Trophoblast cell (in vitro differentiated cells and primary cell): ENCODE measurements at regions not wholly inside any gene's neighbourhood (a gene's known extent, or its start where the extent isn't known, plus 50 kb on each side); places are given as distances from the start of the nearest gene placed in this dataset.

ENCODE experiments used
- DNase-seq, 2 donors: peaks; one replicate each; pipeline ENCODE4 v3.0.0-alpha.2; 2016
- H2AFZ ChIP-seq: 2 replicates; pipeline ENCODE4 v1.6.1; 2013; ENCODE audit warnings: low read length, moderate library complexity, mild to moderate bottlenecking; ENCODE audit not compliant: insufficient read depth, poor library complexity
- H2AK5ac ChIP-seq: 2 replicates; pipeline ENCODE4 v1.6.1; 2013; ENCODE audit warnings: mild to moderate bottlenecking, low read length
- H2BK120ac ChIP-seq: 2 replicates; pipeline ENCODE4 v1.6.1; 2013; ENCODE audit warnings: low read length, mild to moderate bottlenecking, moderate library complexity; ENCODE audit not compliant: insufficient read depth, poor library complexity
- H2BK12ac ChIP-seq: 2 replicates; pipeline ENCODE4 v1.6.1; 2013; ENCODE audit warnings: mild to moderate bottlenecking, low read length, moderate library complexity
- H2BK5ac ChIP-seq: 2 replicates; pipeline ENCODE4 v1.6.1; 2013; ENCODE audit warnings: low read length, low read depth, moderate library complexity, mild to moderate bottlenecking; ENCODE audit not compliant: poor library complexity
- H3K14ac ChIP-seq: 2 replicates; pipeline ENCODE4 v1.6.1; 2013; ENCODE audit warnings: mild to moderate bottlenecking, low read length
- H3K18ac ChIP-seq: 2 replicates; pipeline ENCODE4 v1.6.1; 2013; ENCODE audit warnings: mild to moderate bottlenecking, low read length
- H3K23ac ChIP-seq: 2 replicates; pipeline ENCODE4 v1.6.1; 2013; ENCODE audit warnings: low read length
- H3K27ac ChIP-seq: 2 replicates; pipeline ENCODE4 v1.5.1; 2013; ENCODE audit warnings: low read depth, mild to moderate bottlenecking, inconsistent platforms, low read length, moderate library complexity
- H3K27me3 ChIP-seq: 2 replicates; pipeline ENCODE4 v1.6.1; 2013; ENCODE audit warnings: inconsistent platforms, mild to moderate bottlenecking, low read length, moderate library complexity; ENCODE audit not compliant: insufficient read depth
- H3K36me3 ChIP-seq, 2 experiments: 1 replicate in 1 of 2; 2 replicates in 1 of 2; pipeline ENCODE4 v1.6.1; 2013; ENCODE audit warnings: low read length in 2 of 2, mild to moderate bottlenecking in 2 of 2, moderate library complexity in 1 of 2; ENCODE audit not compliant: insufficient read depth in 2 of 2, control insufficient read depth in 1 of 2
- H3K4ac ChIP-seq: 2 replicates; pipeline ENCODE4 v1.6.1; 2013; ENCODE audit warnings: low read depth, mild to moderate bottlenecking, low read length, moderate library complexity
- H3K4me1 ChIP-seq, 2 experiments: 1 replicate in 1 of 2; 2 replicates in 1 of 2; pipeline ENCODE4 v1.6.1; 2013; ENCODE audit warnings: low read length in 2 of 2, mild to moderate bottlenecking in 2 of 2, moderate library complexity in 1 of 2; ENCODE audit not compliant: insufficient read depth in 2 of 2, control insufficient read depth in 1 of 2
- H3K4me2 ChIP-seq: 2 replicates; pipeline ENCODE4 v1.6.1; 2013; ENCODE audit warnings: inconsistent platforms, mild to moderate bottlenecking, low read length, moderate library complexity
- H3K4me3 ChIP-seq: 2 replicates; pipeline ENCODE4 v1.5.1; 2013; ENCODE audit warnings: mild to moderate bottlenecking, low read depth, low read length, inconsistent platforms
- H3K79me1 ChIP-seq: one replicate; pipeline ENCODE4 v1.6.1; 2013; ENCODE audit warnings: low read length
- H3K79me2 ChIP-seq: 2 replicates; pipeline ENCODE4 v1.6.1; 2013; ENCODE audit warnings: low read length, mild to moderate bottlenecking; ENCODE audit not compliant: control insufficient read depth, insufficient read depth, poor library complexity
- H3K9ac ChIP-seq: 2 replicates; pipeline ENCODE4 v1.6.1; 2013; ENCODE audit warnings: mild to moderate bottlenecking, low read length
- H3K9me3 ChIP-seq: 2 replicates; pipeline ENCODE4 v1.6.1; 2013; ENCODE audit warnings: low read depth, mild to moderate bottlenecking, control low read depth, inconsistent platforms, low read length; ENCODE audit not compliant: insufficient read depth
- H4K12ac ChIP-seq: 2 replicates; pipeline ENCODE4 v1.6.1; 2013; ENCODE audit warnings: low read depth, mild to moderate bottlenecking, low read length, moderate library complexity
- H4K8ac ChIP-seq: 2 replicates; pipeline ENCODE4 v1.6.1; 2013; ENCODE audit warnings: low read depth, mild to moderate bottlenecking, low read length, moderate library complexity
- H4K91ac ChIP-seq: one replicate; pipeline ENCODE4 v1.6.1; 2013; ENCODE audit warnings: low read depth, mild to moderate bottlenecking, low read length, moderate library complexity
- WGBS: extraction: QIAGEN DNeasy Blood & Tissue Kit; methylation state at CpG from one replicate; pipeline ENCODE4 v1.1.7; 2013; ENCODE audit warnings: missing lambda C conversion rate; ENCODE audit not compliant: insufficient read length, insufficient coverage; ENCODE audit errors: extremely low coverage; 5-methylcytosine and 5-hydroxymethylcytosine counted together

GRCh38 chr7:98040626-98041360 lies 50.8 kb upstream of the OCM2 start:
- no peak overlapping the region for H3K18ac ChIP-seq
- no peaks in the 10 kb centered on the region for H3K27me3 ChIP-seq
- H2BK12ac ChIP-seq = no peak overlapping the region
- no peak overlapping the region for H3K4ac ChIP-seq
- H2BK120ac ChIP-seq = no peak overlapping the region
- no peak overlapping the region for H2BK5ac ChIP-seq
- no peak overlapping the region for H2AK5ac ChIP-seq
- H3K9ac ChIP-seq = no peak overlapping the region
- no peaks in the 10 kb centered on the region for H3K79me2 ChIP-seq
- no peak overlapping the region for H3K14ac ChIP-seq
- H4K8ac ChIP-seq = no peak overlapping the region
- no peaks in the 10 kb centered on the region for H3K9me3 ChIP-seq
- H2AFZ ChIP-seq = no peak overlapping the region
- H3K27ac ChIP-seq = no peak overlapping the region
- H3K4me2 ChIP-seq = no peak overlapping the region
- H3K79me1 ChIP-seq = no peaks in the 10 kb centered on the region
- no peaks in the 10 kb centered on the region for H3K36me3 ChIP-seq
- WGBS = no CpG with 5 or more reads among the region's 17 CpGs
- H3K4me3 ChIP-seq = no peak overlapping the region
- H4K12ac ChIP-seq = no peak overlapping the region
- H4K91ac ChIP-seq = no peak overlapping the region
- H3K4me1 ChIP-seq = no peaks in the 10 kb centered on the region
- no peak for DNase-seq
- no peak overlapping the region for H3K23ac ChIP-seq

GRCh38 chr7:98046816-98047215 lies 56.8 kb upstream of the OCM2 start:
- Histone ChIP-seq H2BK5ac (no peak overlapping the region), H3K4me2 (no peak overlapping the region), H2BK12ac (no peak overlapping the region), H3K9ac (no peak overlapping the region), H3K27me3 (no peaks in the 10 kb centered on the region), H3K4ac (no peak overlapping the region), H4K91ac (no peak overlapping the region), H3K36me3 (no peaks in the 10 kb centered on the region), H3K79me2 (no peaks in the 10 kb centered on the region), H3K27ac (no peak overlapping the region), H3K9me3 (peaks cover 2% of the 10 kb centered on the region), H2BK120ac (no peak overlapping the region), H3K4me1 (peaks cover 2 to 6% of the 10 kb centered on the region in 2 experiments), H4K8ac (no peak overlapping the region), H2AK5ac (no peak overlapping the region), H3K79me1 (no peaks in the 10 kb centered on the region), H4K12ac (no peak overlapping the region), H3K4me3 (no peak overlapping the region), H3K23ac (no peak overlapping the region), H3K18ac (no peak overlapping the region), H3K14ac (no peak overlapping the region), H2AFZ (no peak overlapping the region)
- no CpG with 5 or more reads among the region's 6 CpGs for WGBS
- no peak for DNase-seq

DNA sequence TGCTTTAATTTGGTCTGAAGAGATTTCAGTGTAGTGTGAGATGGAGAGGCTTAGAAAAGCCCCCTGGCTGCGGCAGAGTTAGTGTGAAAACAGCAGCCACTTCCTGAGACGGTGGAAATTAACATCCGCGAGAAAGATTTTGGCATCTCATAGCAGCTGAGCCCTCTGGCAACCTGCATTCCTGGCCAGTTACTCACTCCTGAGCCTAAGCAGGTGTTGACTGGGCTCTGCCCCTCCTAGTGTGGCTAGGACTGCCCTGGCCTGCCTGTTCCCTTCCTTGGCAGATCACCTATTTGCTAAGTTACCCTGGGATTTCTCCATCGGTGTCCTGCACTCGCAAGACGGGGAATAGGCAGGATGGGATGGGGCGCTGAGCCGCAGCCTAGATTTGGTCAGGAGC lies 57.6 kb upstream of the LMTK2 start:
- H2AFZ ChIP-seq = no peak overlapping the region
- H2BK120ac ChIP-seq = no peak overlapping the region
- no peak overlapping the region for H4K91ac ChIP-seq
- peak; percentile 93 to 95 for DNase-seq
- no peak overlapping the region for H3K9ac ChIP-seq
- H3K4me2 ChIP-seq = no peak overlapping the region
- WGBS = no CpG with 5 or more reads among the region's 9 CpGs
- H2BK12ac ChIP-seq = no peak overlapping the region
- no peak overlapping the region for H4K8ac ChIP-seq
- no peak overlapping the region for H4K12ac ChIP-seq
- no peaks in the 10 kb centered on the region for H3K79me2 ChIP-seq
- H3K4ac ChIP-seq = no peak overlapping the region
- H2AK5ac ChIP-seq = no peak overlapping the region
- H3K4me3 ChIP-seq = no peak overlapping the region
- no peak overlapping the region for H3K18ac ChIP-seq
- peaks cover 2 to 6% of the 10 kb centered on the region in 2 experiments for H3K4me1 ChIP-seq
- no peak overlapping the region for H3K23ac ChIP-seq
- H3K27ac ChIP-seq = no peak overlapping the region
- no peaks in the 10 kb centered on the region for H3K79me1 ChIP-seq
- H3K27me3 ChIP-seq = peaks cover 2% of the 10 kb centered on the region
- no peak overlapping the region for H3K14ac ChIP-seq
- H3K9me3 ChIP-seq = peaks cover 4% of the 10 kb centered on the region
- no peak overlapping the region for H2BK5ac ChIP-seq
- no peaks in the 10 kb centered on the region for H3K36me3 ChIP-seq

DNA sequence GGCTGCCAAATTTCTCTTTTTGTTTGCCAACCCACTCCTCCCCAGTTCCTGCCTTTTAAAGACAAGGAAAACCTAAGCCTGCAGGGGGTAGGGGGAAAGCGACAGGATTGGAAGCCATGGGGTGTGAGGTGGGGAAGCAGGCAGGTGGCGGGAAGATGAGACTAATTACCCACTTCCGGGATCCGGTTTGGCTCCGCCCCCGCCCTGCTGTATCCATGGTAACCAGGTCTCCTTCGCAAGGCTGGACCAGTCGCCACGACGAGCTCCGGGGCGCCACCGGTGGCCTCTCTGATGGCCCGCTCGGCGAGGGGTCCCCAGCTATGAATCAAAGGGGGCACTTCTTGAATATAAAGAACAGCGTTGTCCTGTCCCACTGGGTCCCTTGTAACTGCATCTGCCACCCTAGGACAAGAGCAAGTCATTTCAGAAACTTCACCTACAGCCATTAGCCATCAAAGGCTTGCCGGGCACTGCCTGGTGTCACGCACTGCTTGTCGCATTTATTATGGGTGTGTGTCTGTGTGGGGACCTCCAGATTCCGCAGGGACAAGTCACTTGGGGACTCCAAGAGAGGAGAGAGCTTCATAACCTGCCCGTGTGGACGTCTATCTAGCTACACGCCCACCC lies 55.4 kb upstream of the LMTK2 start:
- peaks cover 4% of the 10 kb centered on the region for H3K9me3 ChIP-seq
- H4K8ac ChIP-seq = no peak overlapping the region
- no peak overlapping the region for H2BK5ac ChIP-seq
- no peak overlapping the region for H2AFZ ChIP-seq
- H2BK12ac ChIP-seq = no peak overlapping the region
- no peaks in the 10 kb centered on the region for H3K79me2 ChIP-seq
- no peaks in the 10 kb centered on the region for H3K79me1 ChIP-seq
- peaks cover 2% of the 10 kb centered on the region for H3K27me3 ChIP-seq
- no peaks in the 10 kb centered on the region for H3K36me3 ChIP-seq
- no peak overlapping the region for H3K23ac ChIP-seq
- no peak overlapping the region for H3K4ac ChIP-seq
- no peak overlapping the region for H3K18ac ChIP-seq
- no peak for DNase-seq
- H4K12ac ChIP-seq = no peak overlapping the region
- H3K4me1 ChIP-seq = peaks cover 2 to 6% of the 10 kb centered on the region in 2 experiments
- no CpG with 5 or more reads among the region's 24 CpGs for WGBS
- no peak overlapping the region for H3K27ac ChIP-seq
- H4K91ac ChIP-seq = no peak overlapping the region
- H3K4me2 ChIP-seq = no peak overlapping the region
- no peak overlapping the region for H2AK5ac ChIP-seq
- H3K14ac ChIP-seq = no peak overlapping the region
- H2BK120ac ChIP-seq = no peak overlapping the region
- no peak overlapping the region for H3K9ac ChIP-seq
- no peak overlapping the region for H3K4me3 ChIP-seq
